ENCODE measurements at regions not wholly inside any gene's neighbourhood (a gene's known extent, or its start where the extent isn't known, plus 50 kb on each side); places are given as distances from the start of the nearest gene placed in this dataset.

GRCh38 chr1:4001461-4001860 is 101.4 kb upstream of the C1orf174 start:
- Histone ChIP-seq H3K4me1 (ENCODE audit: control insufficient read depth, extremely low read depth, insufficient read depth, low read length) (no peaks in the 10 kb centered on the region), H3K4me3 (replicated peaks in 1 of 3; ENCODE audit: insufficient read depth in 1 of 3, low read depth in 1 of 3, low read length in 3 of 3) (no peak overlapping the region), H3K27me3 (ENCODE audit: control insufficient read depth in 2 of 2, insufficient read depth in 2 of 2, low read length in 2 of 2) (no peaks in the 10 kb centered on the region), H3K36me3 (ENCODE audit: control insufficient read depth in 2 of 2, extremely low read depth in 1 of 2, insufficient read depth in 2 of 2, low read length in 2 of 2) (no peaks in the 10 kb centered on the region), H3K9me3 (replicated peaks; ENCODE audit: control insufficient read depth, insufficient read depth, low read length) (peaks cover 12% of the 10 kb centered on the region), H3K9me1 (replicated peaks; ENCODE audit: control insufficient read depth, extremely low read depth, insufficient read depth, low read length) (no peaks in the 10 kb centered on the region), H3K79me2 (ENCODE audit: control insufficient read depth, insufficient read depth, low read length) (no peaks in the 10 kb centered on the region), H3K4me2 (ENCODE audit: insufficient read depth, low read length) (no peak overlapping the region), H3K27ac (ENCODE audit: insufficient read depth, low read depth, low read length) (no peak overlapping the region), H3K9ac (replicated peaks; ENCODE audit: extremely low read depth, insufficient read depth, low read length) (no peak overlapping the region), H2AFZ (ENCODE audit: low read depth, low read length) (no peak overlapping the region), H4K20me1 (replicated peaks; ENCODE audit: control insufficient read depth, extremely low read depth, insufficient read depth, low read length) (no peaks in the 10 kb centered on the region)
- DNase-seq (ENCODE audit: low read depth, low spot score) (no peak), FAIRE-seq (no peak)
- dilution Hi-C loops (cut with MboI; ENCODE audit: extremely low pct_ligation_motif_present, low sequenced_read_pairs), result no loop called here
- ChIA-PET POLR2A (no interaction called here), CTCF (no interaction called here)
- no TSS peak for BruUV-seq (replicated peaks)
- intact Hi-C loops (cut with micrococcal nuclease), result no loop called here
- TF ChIP-seq GATA2 (IDR thresholded peaks at IDR 0.05; ENCODE audit: insufficient read depth, insufficient read length, low read depth, low read length), result no peak
- TF ChIP-seq POLR2AphosphoS5 (IDR thresholded peaks at IDR 0.05; ENCODE audit: insufficient read depth, low read depth, low read length), result no peak
- no peak for TF ChIP-seq FOS (IDR thresholded peaks at IDR 0.05; ENCODE audit: borderline replicate concordance, insufficient read depth, low read length)
- no peak for TF ChIP-seq EZH2 (IDR thresholded peaks at IDR 0.05; ENCODE audit: borderline replicate concordance, low read depth, low read length, severe bottlenecking)
- TF ChIP-seq MYC (IDR thresholded peaks at IDR 0.05; ENCODE audit: low read depth, low read length), result no peak
- TF ChIP-seq POLR2A (IDR thresholded peaks at IDR 0.05; ENCODE audit: low read depth, low read length), result no peak
- TF ChIP-seq CTCF (IDR thresholded peaks at IDR 0.05; ENCODE audit: extremely low read depth in 1 of 2, insufficient read depth in 1 of 2, low read depth in 1 of 2, low read length in 2 of 2), result no peak
- no peak for TF ChIP-seq JUN (IDR thresholded peaks at IDR 0.05; ENCODE audit: borderline replicate concordance, insufficient read depth, insufficient read length, low read depth)
- no peak for TF ChIP-seq MAX (IDR thresholded peaks at IDR 0.05; ENCODE audit: insufficient read depth, insufficient read length)
